Thoracic aorta (tissue), 2 donors: ENCODE measurements at regions not wholly inside any gene's neighbourhood (a gene's known extent, or its start where the extent isn't known, plus 50 kb on each side); places are given as distances from the start of the nearest gene placed in this dataset.

Experiments used
- ATAC-seq: fragments of 150-250 bp; one replicate; pipeline ENCODE4 v1.8.0; 2017; ENCODE audit warnings: low read depth; ENCODE audit not compliant: insufficient number of reproducible peaks, low FRiP score
- DNase-seq: peaks from one replicate; pipeline ENCODE4 v3.0.0-alpha.2; 2020; ENCODE audit warnings: low spot score
- H3K27ac ChIP-seq, 2 donors: fragments of 200-600 bp; sonication (generic); 1 replicate in 1 of 2; 2 replicates in 1 of 2; pipeline ENCODE4 v1.5.1; 2016; ENCODE audit warnings: mild to moderate bottlenecking in 2 of 2, moderate library complexity in 2 of 2
- H3K27me3 ChIP-seq: fragments of 200-600 bp; sonication (generic); replicated peaks from 2 replicates; pipeline ENCODE4 v1.6.0; 2016; ENCODE audit warnings: mild to moderate bottlenecking; ENCODE audit not compliant: insufficient read depth
- H3K36me3 ChIP-seq: fragments of 200-600 bp; sonication (generic); one replicate; pipeline ENCODE4 v1.5.1; 2016
- H3K4me1 ChIP-seq, 2 donors: fragments of 200-600 bp; sonication (generic); 1 replicate in 1 of 2; 2 replicates in 1 of 2; pipeline versions ENCODE4 v1.5.1 to v1.6.0; 2016; ENCODE audit warnings: low read depth in 2 of 2, mild to moderate bottlenecking in 1 of 2; ENCODE audit not compliant: control insufficient read depth in 1 of 2
- H3K4me3 ChIP-seq: fragments of 200-600 bp; sonication (generic); 2 replicates; pipeline ENCODE4 v1.5.1; 2016; ENCODE audit warnings: mild to moderate bottlenecking
- H3K9me3 ChIP-seq: fragments of 200-600 bp; sonication (generic); 2 replicates; pipeline ENCODE4 v1.5.1; 2016
- CTCF ChIP-seq: fragments of 200-600 bp; sonication (generic); IDR thresholded peaks from one replicate; pipeline ENCODE4 v1.5.1; 2019; ENCODE audit warnings: antibody characterized with exemption

GRCh38 chr7:47672271-47672791 is 90.4 kb upstream of the TNS3 start:
- no peak for TF ChIP-seq CTCF
- ATAC-seq (no peak), DNase-seq (no peak)
- H3K27ac ChIP-seq: no peak overlapping the region
- no peak overlapping the region for H3K4me3 ChIP-seq
- H3K4me1 ChIP-seq: peaks cover 14 to 26% of the 10 kb centered on the region in 2 donors
- H3K27me3 ChIP-seq: no peaks in the 10 kb centered on the region
- H3K9me3 ChIP-seq: no peaks in the 10 kb centered on the region
- no peaks in the 10 kb centered on the region for H3K36me3 ChIP-seq

GRCh38 chr7:47671358-47671757 is 89.4 kb upstream of the TNS3 start:
- no peaks in the 10 kb centered on the region for H3K9me3 ChIP-seq
- no peaks in the 10 kb centered on the region for H3K27me3 ChIP-seq
- ATAC-seq (no peak), DNase-seq (no peak)
- H3K27ac ChIP-seq: no peak overlapping the region
- no peaks in the 10 kb centered on the region for H3K36me3 ChIP-seq
- TF ChIP-seq CTCF: no peak
- no peak overlapping the region for H3K4me3 ChIP-seq
- H3K4me1 ChIP-seq: peaks cover 23 to 36% of the 10 kb centered on the region in 2 donors

GRCh38 chr7:47670729-47671128 is 88.8 kb upstream of the TNS3 start:
- DNase-seq: no peak
- H3K27ac ChIP-seq: no peak overlapping the region
- TF ChIP-seq CTCF: no peak
- H3K9me3 ChIP-seq: no peaks in the 10 kb centered on the region
- no peaks in the 10 kb centered on the region for H3K27me3 ChIP-seq
- H3K4me3 ChIP-seq: no peak overlapping the region
- peaks cover 30 to 42% of the 10 kb centered on the region in 2 donors for H3K4me1 ChIP-seq
- H3K36me3 ChIP-seq: no peaks in the 10 kb centered on the region
- ATAC-seq: no peak

- TF ChIP-seq CTCF: no peak
- Histone ChIP-seq H3K27ac (peak overlapping the region; percentile 37 to 75), H3K4me1 (peaks cover 30 to 43% of the 10 kb centered on the region in 2 donors), H3K9me3 (no peaks in the 10 kb centered on the region), H3K36me3 (no peaks in the 10 kb centered on the region), H3K27me3 (no peaks in the 10 kb centered on the region), H3K4me3 (peak overlapping the region; percentile 48)
- DNase-seq (no peak), ATAC-seq (no peak)
Measured at GRCh38 chr7:47669901-47670384, 88.0 kb upstream of the TNS3 start.

- Histone ChIP-seq H3K27me3 (no peaks in the 10 kb centered on the region), H3K4me3 (peak overlapping the region; percentile 48), H3K9me3 (no peaks in the 10 kb centered on the region), H3K4me1 (peaks cover 30 to 43% of the 10 kb centered on the region in 2 donors), H3K27ac (peak overlapping the region; percentile 73 to 75), H3K36me3 (no peaks in the 10 kb centered on the region)
- DNase-seq: peak; percentile 49
- peak; percentile 31 for TF ChIP-seq CTCF
- ATAC-seq: peak; percentile 95
Measured at GRCh38 chr7:47669178-47669891, 87.4 kb upstream of the TNS3 start.
